Effector memory CD8-positive, alpha-beta T cell (primary cell): ENCODE measurements at regions not wholly inside any gene's neighbourhood (a gene's known extent, or its start where the extent isn't known, plus 50 kb on each side); places are given as distances from the start of the nearest gene placed in this dataset.

Source experiments
- ATAC-seq: fragments of 150-1000 bp; cut with Tn5 transposase; replicated peaks from 2 replicates; pipeline ENCODE4 v1.10.0; 2021; ENCODE audit warnings: mild to moderate bottlenecking, moderate library complexity
- DNase-seq, 3 experiments: peaks; one replicate each; pipeline ENCODE4 v3.0.0; 2021
- H3K27ac Mint-ChIP-seq, 2 donors: one replicate each; pipeline ENCODE4 v1.8.0; 2022; ENCODE audit warnings: mild to moderate bottlenecking in 2 of 2, mixed read lengths in 2 of 2, moderate library complexity in 2 of 2
- H3K27me3 Mint-ChIP-seq, 2 donors: one replicate each; pipeline ENCODE4 v1.8.0; 2022; ENCODE audit warnings: mixed read lengths in 2 of 2
- H3K36me3 Mint-ChIP-seq: one replicate; pipeline ENCODE4 v1.8.0; 2022; ENCODE audit warnings: mild to moderate bottlenecking, moderate library complexity, mixed read lengths; ENCODE audit not compliant: insufficient read depth
- H3K4me1 Mint-ChIP-seq, 2 donors: one replicate each; pipeline ENCODE4 v1.8.0; 2022; ENCODE audit warnings: low read depth in 2 of 2, mixed read lengths in 2 of 2
- H3K4me3 Mint-ChIP-seq, 2 donors: one replicate each; pipeline ENCODE4 v1.8.0; 2022; ENCODE audit warnings: mild to moderate bottlenecking in 2 of 2, mixed read lengths in 2 of 2, moderate library complexity in 2 of 2
- H3K9me3 Mint-ChIP-seq, 2 donors: one replicate each; pipeline ENCODE4 v1.8.0; 2022; ENCODE audit warnings: mixed read lengths in 2 of 2

- Mint-ChIP-seq H3K4me3 (no peak overlapping the region), H3K36me3 (no peaks in the 10 kb centered on the region), H3K27ac (no peak overlapping the region), H3K27me3 (peaks cover 68% of the 10 kb centered on the region in 2 donors), H3K4me1 (no peaks in the 10 kb centered on the region), H3K9me3 (no peaks in the 10 kb centered on the region)
- no peak for ATAC-seq
- DNase-seq, result no peak
Measured at GRCh38 chr9:126216826-126217225, 109.8 kb upstream of the MVB12B start.

- Mint-ChIP-seq H3K9me3 (no peaks in the 10 kb centered on the region), H3K4me1 (no peaks in the 10 kb centered on the region), H3K27ac (no peak overlapping the region), H3K36me3 (no peaks in the 10 kb centered on the region), H3K4me3 (no peak overlapping the region), H3K27me3 (peaks cover 72 to 73% of the 10 kb centered on the region in 2 donors)
- ATAC-seq, result no peak
- DNase-seq, result no peak
Measured at GRCh38 chr9:126217250-126217653, 109.4 kb upstream of the MVB12B start.

GRCh38 chr9:126217797-126218196, 108.8 kb upstream of the MVB12B start:
- Mint-ChIP-seq H3K36me3 (no peaks in the 10 kb centered on the region), H3K4me3 (no peak overlapping the region), H3K4me1 (no peaks in the 10 kb centered on the region), H3K9me3 (no peaks in the 10 kb centered on the region), H3K27ac (no peak overlapping the region), H3K27me3 (peaks cover 75 to 77% of the 10 kb centered on the region in 2 donors)
- ATAC-seq, result no peak
- DNase-seq, result no peak

- Mint-ChIP-seq H3K4me1 (no peaks in the 10 kb centered on the region), H3K4me3 (no peak overlapping the region), H3K9me3 (no peaks in the 10 kb centered on the region), H3K27me3 (peaks cover 76 to 85% of the 10 kb centered on the region in 2 donors), H3K36me3 (no peaks in the 10 kb centered on the region), H3K27ac (no peak overlapping the region)
- no peak for ATAC-seq
- DNase-seq, result no peak
Measured at GRCh38 chr9:126218359-126219125, 108.1 kb upstream of the MVB12B start.

GRCh38 chr9:126219166-126219565, 107.5 kb upstream of the MVB12B start:
- no peaks in the 10 kb centered on the region for H3K36me3 Mint-ChIP-seq
- ATAC-seq (no peak), DNase-seq (no peak)
- H3K27ac Mint-ChIP-seq, result no peak overlapping the region
- no peak overlapping the region for H3K4me3 Mint-ChIP-seq
- H3K9me3 Mint-ChIP-seq, result no peaks in the 10 kb centered on the region
- peaks cover 0 to 3% of the 10 kb centered on the region in 2 donors for H3K4me1 Mint-ChIP-seq
- H3K27me3 Mint-ChIP-seq, result peaks cover 80 to 90% of the 10 kb centered on the region in 2 donors

GRCh38 chr9:126219648-126220063, 107.0 kb upstream of the MVB12B start:
- Mint-ChIP-seq H3K9me3 (no peaks in the 10 kb centered on the region), H3K4me3 (no peak overlapping the region), H3K27ac (no peak overlapping the region), H3K27me3 (peaks cover 80 to 90% of the 10 kb centered on the region in 2 donors), H3K36me3 (no peaks in the 10 kb centered on the region), H3K4me1 (peaks cover 0 to 3% of the 10 kb centered on the region in 2 donors)
- ATAC-seq (no peak), DNase-seq (no peak)

- no peak overlapping the region for H3K4me3 Mint-ChIP-seq
- no peaks in the 10 kb centered on the region for H3K36me3 Mint-ChIP-seq
- no peak for ATAC-seq
- no peaks in the 10 kb centered on the region for H3K9me3 Mint-ChIP-seq
- no peak for DNase-seq
- no peak overlapping the region for H3K27ac Mint-ChIP-seq
- H3K4me1 Mint-ChIP-seq, result peaks cover 0 to 3% of the 10 kb centered on the region in 2 donors
- peaks cover 82 to 91% of the 10 kb centered on the region in 2 donors for H3K27me3 Mint-ChIP-seq
Measured at GRCh38 chr9:126221480-126221879, 105.1 kb upstream of the MVB12B start.

GRCh38 chr9:126222363-126222834, 104.2 kb upstream of the MVB12B start:
- DNase-seq (no peak), ATAC-seq (no peak)
- Mint-ChIP-seq H3K27me3 (peaks cover 90 to 100% of the 10 kb centered on the region in 2 donors), H3K4me1 (peaks cover 0 to 3% of the 10 kb centered on the region in 2 donors), H3K4me3 (no peak overlapping the region), H3K36me3 (no peaks in the 10 kb centered on the region), H3K27ac (no peak overlapping the region), H3K9me3 (no peaks in the 10 kb centered on the region)

- no peak for ATAC-seq
- no peak overlapping the region for H3K27ac Mint-ChIP-seq
- H3K36me3 Mint-ChIP-seq, result peaks cover 3% of the 10 kb centered on the region
Measured at GRCh38 chr9:126222835-126223431, 103.7 kb upstream of the MVB12B start.

GRCh38 chr9:126223798-126224531, 102.7 kb upstream of the MVB12B start:
- DNase-seq (no peak), ATAC-seq (no peak)
- Mint-ChIP-seq H3K4me3 (no peak overlapping the region), H3K27me3 (peaks cover 78 to 100% of the 10 kb centered on the region in 2 donors), H3K36me3 (peaks cover 3% of the 10 kb centered on the region), H3K9me3 (no peaks in the 10 kb centered on the region), H3K4me1 (peaks cover 0 to 11% of the 10 kb centered on the region in 2 donors), H3K27ac (no peak overlapping the region)

More at GRCh38 chr9:126222835-126223431, 103.7 kb upstream of the MVB12B start:
- Mint-ChIP-seq H3K9me3 (no peaks in the 10 kb centered on the region), H3K27me3 (peaks cover 89 to 100% of the 10 kb centered on the region in 2 donors), H3K4me1 (peaks cover 0 to 3% of the 10 kb centered on the region in 2 donors), H3K4me3 (no peak overlapping the region)
- no peak for DNase-seq

GRCh38 chr9:126225611-126226609, 100.7 kb upstream of the MVB12B start:
- H3K4me1 Mint-ChIP-seq, result peaks cover 0 to 11% of the 10 kb centered on the region in 2 donors
- H3K4me3 Mint-ChIP-seq, result no peak overlapping the region
- peaks cover 3% of the 10 kb centered on the region for H3K36me3 Mint-ChIP-seq
- DNase-seq, result no peak
- ATAC-seq, result no peak
- no peaks in the 10 kb centered on the region for H3K9me3 Mint-ChIP-seq
- no peak overlapping the region for H3K27ac Mint-ChIP-seq
- peaks cover 72 to 100% of the 10 kb centered on the region in 2 donors for H3K27me3 Mint-ChIP-seq

- H3K4me1 Mint-ChIP-seq, result peaks cover 0 to 11% of the 10 kb centered on the region in 2 donors
- H3K27me3 Mint-ChIP-seq, result peaks cover 60 to 95% of the 10 kb centered on the region in 2 donors
- DNase-seq (no peak), ATAC-seq (no peak)
- H3K27ac Mint-ChIP-seq, result no peak overlapping the region
- no peak overlapping the region for H3K4me3 Mint-ChIP-seq
- no peaks in the 10 kb centered on the region for H3K9me3 Mint-ChIP-seq
- peaks cover 3% of the 10 kb centered on the region for H3K36me3 Mint-ChIP-seq
Measured at GRCh38 chr9:126226991-126227936, 99.4 kb upstream of the MVB12B start.
